H9 (cell line): ENCODE measurements at regions not wholly inside any gene's neighbourhood (a gene's known extent, or its start where the extent isn't known, plus 50 kb on each side); places are given as distances from the start of the nearest gene placed in this dataset.

Experiments
- DNase-seq: peaks from one replicate; pipeline ENCODE4 v3.0.0-alpha.2; 2017
- H2AFZ ChIP-seq: one replicate; pipeline ENCODE4 v1.6.1; 2013; ENCODE audit warnings: mild to moderate bottlenecking, low read length, control low read depth, moderate library complexity
- H2AK5ac ChIP-seq: 2 replicates; pipeline ENCODE4 v1.6.1; 2013; ENCODE audit warnings: low read length, control low read depth, mixed read lengths; ENCODE audit not compliant: insufficient read length
- H2BK120ac ChIP-seq: one replicate; pipeline ENCODE4 v1.6.1; 2013; ENCODE audit warnings: low read depth, mild to moderate bottlenecking, low read length, control low read depth, inconsistent platforms; ENCODE audit not compliant: poor library complexity, severe bottlenecking
- H2BK12ac ChIP-seq: 2 replicates; pipeline ENCODE4 v1.6.1; 2013; ENCODE audit warnings: low read length, control low read depth, mixed read lengths, low read depth; ENCODE audit not compliant: insufficient read length
- H2BK15ac ChIP-seq: 2 replicates; pipeline ENCODE4 v1.6.1; 2013; ENCODE audit warnings: low read depth, low read length, control low read depth
- H2BK20ac ChIP-seq: one replicate; pipeline ENCODE4 v1.6.1; 2013; ENCODE audit warnings: low read depth, mild to moderate bottlenecking, low read length, control low read depth, inconsistent platforms; ENCODE audit not compliant: poor library complexity, severe bottlenecking
- H2BK5ac ChIP-seq: 2 replicates; pipeline ENCODE4 v1.6.1; 2013; ENCODE audit warnings: low read length, control low read depth, mixed read lengths; ENCODE audit not compliant: insufficient read length
- H3K14ac ChIP-seq: 2 replicates; pipeline ENCODE4 v1.6.1; 2013; ENCODE audit warnings: low read length, control low read depth; ENCODE audit not compliant: insufficient read depth
- H3K18ac ChIP-seq: 2 replicates; pipeline ENCODE4 v1.6.1; 2013; ENCODE audit warnings: low read depth, mild to moderate bottlenecking, mixed read lengths, low read length, control low read depth; ENCODE audit not compliant: insufficient read length
- H3K23ac ChIP-seq: 2 replicates; pipeline ENCODE4 v1.6.1; 2013; ENCODE audit warnings: low read length, control low read depth, mixed read lengths, low read depth; ENCODE audit not compliant: insufficient read length
- H3K23me2 ChIP-seq: 2 replicates; pipeline ENCODE4 v1.6.1; 2013; ENCODE audit warnings: low read depth, mild to moderate bottlenecking, mixed read lengths, low read length, control low read depth; ENCODE audit not compliant: insufficient read length, poor library complexity, severe bottlenecking
- H3K27ac ChIP-seq: 2 replicates; pipeline ENCODE4 v1.5.1; 2013; ENCODE audit warnings: low read length, control low read depth, mixed read lengths, low read depth; ENCODE audit not compliant: insufficient read length
- H3K27me3 ChIP-seq: 2 replicates; pipeline ENCODE4 v1.6.1; 2013; ENCODE audit warnings: low read length, control low read depth, inconsistent platforms; ENCODE audit not compliant: insufficient read depth
- H3K4ac ChIP-seq: 2 replicates; pipeline ENCODE4 v1.6.1; 2013; ENCODE audit warnings: low read depth, mild to moderate bottlenecking, control low read depth, inconsistent platforms, low read length, moderate library complexity
- H3K4me1 ChIP-seq: 2 replicates; pipeline ENCODE4 v1.6.1; 2013; ENCODE audit warnings: low read length, control low read depth, inconsistent platforms; ENCODE audit not compliant: insufficient read depth
- H3K4me2 ChIP-seq: 2 replicates; pipeline ENCODE4 v1.6.1; 2013; ENCODE audit warnings: low read length, control low read depth, mixed read lengths; ENCODE audit not compliant: insufficient read length, insufficient read depth
- H3K56ac ChIP-seq: 2 replicates; pipeline ENCODE4 v1.6.1; 2013; ENCODE audit warnings: low read depth, mild to moderate bottlenecking, mixed read lengths, low read length, control low read depth; ENCODE audit not compliant: insufficient read length
- H3K79me1 ChIP-seq: 2 replicates; pipeline ENCODE4 v1.6.1; 2013; ENCODE audit warnings: low read depth, mild to moderate bottlenecking, moderate library complexity, low read length, control low read depth, inconsistent platforms; ENCODE audit not compliant: insufficient read depth, poor library complexity, severe bottlenecking
- H3K79me2 ChIP-seq: 2 replicates; pipeline ENCODE4 v1.6.1; 2013; ENCODE audit warnings: low read length, control low read depth, inconsistent platforms; ENCODE audit not compliant: insufficient read depth
- H3K9ac ChIP-seq: 2 replicates; pipeline ENCODE4 v1.6.1; 2013; ENCODE audit warnings: low read length, control low read depth, mixed read lengths; ENCODE audit not compliant: insufficient read length; ENCODE audit errors: extremely low read depth
- H3K9me3 ChIP-seq: one replicate; pipeline ENCODE4 v1.6.1; 2013; ENCODE audit warnings: low read depth, low read length, inconsistent platforms; ENCODE audit not compliant: control insufficient read depth
- H3T11ph ChIP-seq: one replicate; pipeline ENCODE4 v1.6.1; 2013; ENCODE audit warnings: mild to moderate bottlenecking, low read length, control low read depth, inconsistent platforms
- H4K20me1 ChIP-seq: one replicate; pipeline ENCODE4 v1.6.1; 2013; ENCODE audit not compliant: control insufficient read depth, insufficient read length, insufficient read depth
- H4K5ac ChIP-seq: 2 replicates; pipeline ENCODE4 v1.6.1; 2013; ENCODE audit warnings: low read depth, mild to moderate bottlenecking, mixed read lengths, low read length, control low read depth; ENCODE audit not compliant: insufficient read length
- H4K8ac ChIP-seq: replicated peaks from 2 replicates; pipeline ENCODE4 v1.6.1; 2013; ENCODE audit warnings: low read length, control low read depth, mixed read lengths, low read depth; ENCODE audit not compliant: insufficient read length
- H4K91ac ChIP-seq: 2 replicates; pipeline ENCODE4 v1.6.1; 2013; ENCODE audit warnings: low read depth, mild to moderate bottlenecking, moderate library complexity, mixed read lengths, low read length, control low read depth; ENCODE audit not compliant: insufficient read length
- H3K27ac Mint-ChIP-seq, 3 experiments: 2 replicates in 2 of 3; 3 replicates in 1 of 3; pipeline ENCODE4 v1.8.0; 2020 to 2021; ENCODE audit warnings: mixed read lengths in 3 of 3, mild to moderate bottlenecking in 1 of 3, moderate library complexity in 1 of 3
- H3K27me3 Mint-ChIP-seq: 2 replicates; pipeline ENCODE4 v1.8.0; 2021; ENCODE audit warnings: low read depth, mild to moderate bottlenecking, moderate library complexity, mixed read lengths
- H3K36me3 Mint-ChIP-seq, 3 experiments: 2 replicates in 2 of 3; 3 replicates in 1 of 3; pipeline ENCODE4 v1.8.0; 2020 to 2021; ENCODE audit warnings: low read depth in 3 of 3, mixed read lengths in 3 of 3; ENCODE audit not compliant: insufficient read depth in 1 of 3
- H3K4me1 Mint-ChIP-seq, 2 experiments: 2 replicates each; pipeline ENCODE4 v1.8.0; 2020; ENCODE audit warnings: mixed read lengths in 2 of 2
- H3K4me3 Mint-ChIP-seq, 2 experiments: 2 replicates in 1 of 2; 3 replicates in 1 of 2; pipeline ENCODE4 v1.8.0; 2020 to 2021; ENCODE audit warnings: mild to moderate bottlenecking in 2 of 2, mixed read lengths in 2 of 2, moderate library complexity in 1 of 2
- H3K9me3 Mint-ChIP-seq, 2 experiments: 2 replicates in 1 of 2; 3 replicates in 1 of 2; pipeline ENCODE4 v1.8.0; 2020; ENCODE audit warnings: mild to moderate bottlenecking in 2 of 2, mixed read lengths in 2 of 2, moderate library complexity in 1 of 2
- WGBS: extraction: QIAGEN DNeasy Blood & Tissue Kit; methylation state at CpG from one replicate; pipeline ENCODE4 v1.1.7; 2013; ENCODE audit warnings: missing lambda C conversion rate, low lambda C conversion rate, mixed read lengths; ENCODE audit not compliant: insufficient read length; ENCODE audit errors: extremely low coverage; 5-methylcytosine and 5-hydroxymethylcytosine counted together
- TF ChIP-seq, protein P1 (sequence below): fragments of 200-600 bp; sonication (generic); conservative IDR thresholded peaks from 3 replicates; pipeline ENCODE4 v1.8.0; 2021; ENCODE audit warnings: antibody characterized with exemption, mild to moderate bottlenecking

DNA sequence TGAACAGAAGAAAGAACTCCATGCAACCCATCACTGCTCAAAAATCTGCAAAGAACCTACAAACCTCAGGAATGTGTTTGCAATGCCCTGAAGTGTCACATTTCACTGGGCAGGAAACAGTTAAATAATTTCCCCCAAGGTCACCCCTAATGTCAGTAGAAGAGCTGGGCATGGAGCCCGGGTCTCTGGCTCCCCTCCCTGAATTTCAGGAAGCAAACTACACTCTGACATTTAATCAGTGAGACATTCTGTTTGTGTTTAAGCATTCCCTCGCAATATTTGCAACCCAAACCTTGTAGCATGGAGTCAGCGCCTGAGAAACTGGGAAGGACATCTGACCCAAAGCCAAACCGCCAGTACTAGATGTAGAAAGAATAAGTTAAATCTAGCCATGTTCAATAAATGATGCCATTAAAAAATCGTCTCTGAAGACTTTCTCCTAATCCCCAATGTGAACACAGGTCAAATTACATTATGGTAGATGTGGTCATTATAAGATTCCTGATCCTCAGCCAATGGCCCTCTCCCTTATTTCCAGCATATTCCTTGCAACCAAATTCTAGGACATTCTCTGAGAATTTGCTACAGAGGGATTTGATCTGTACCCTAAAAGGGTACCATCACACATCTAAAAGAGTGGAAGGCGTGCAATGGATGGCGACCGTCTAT, 91.2 kb upstream of the ADTRP start:
- no peaks in the 10 kb centered on the region for H3K27me3 ChIP-seq
- TF ChIP-seq, protein P1, sequence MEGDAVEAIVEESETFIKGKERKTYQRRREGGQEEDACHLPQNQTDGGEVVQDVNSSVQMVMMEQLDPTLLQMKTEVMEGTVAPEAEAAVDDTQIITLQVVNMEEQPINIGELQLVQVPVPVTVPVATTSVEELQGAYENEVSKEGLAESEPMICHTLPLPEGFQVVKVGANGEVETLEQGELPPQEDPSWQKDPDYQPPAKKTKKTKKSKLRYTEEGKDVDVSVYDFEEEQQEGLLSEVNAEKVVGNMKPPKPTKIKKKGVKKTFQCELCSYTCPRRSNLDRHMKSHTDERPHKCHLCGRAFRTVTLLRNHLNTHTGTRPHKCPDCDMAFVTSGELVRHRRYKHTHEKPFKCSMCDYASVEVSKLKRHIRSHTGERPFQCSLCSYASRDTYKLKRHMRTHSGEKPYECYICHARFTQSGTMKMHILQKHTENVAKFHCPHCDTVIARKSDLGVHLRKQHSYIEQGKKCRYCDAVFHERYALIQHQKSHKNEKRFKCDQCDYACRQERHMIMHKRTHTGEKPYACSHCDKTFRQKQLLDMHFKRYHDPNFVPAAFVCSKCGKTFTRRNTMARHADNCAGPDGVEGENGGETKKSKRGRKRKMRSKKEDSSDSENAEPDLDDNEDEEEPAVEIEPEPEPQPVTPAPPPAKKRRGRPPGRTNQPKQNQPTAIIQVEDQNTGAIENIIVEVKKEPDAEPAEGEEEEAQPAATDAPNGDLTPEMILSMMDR, result no peak

More for the DNA sequence above, 91.2 kb upstream of the ADTRP start:
- Histone ChIP-seq H3K79me1 (no peaks in the 10 kb centered on the region), H3K4ac (no peak overlapping the region), H2AFZ (no peak overlapping the region), H3K14ac (no peak overlapping the region), H2BK12ac (no peak overlapping the region), H3K23me2 (no peaks in the 10 kb centered on the region), H3K56ac (no peak overlapping the region), H3K18ac (no peak overlapping the region), H2AK5ac (no peak overlapping the region), H2BK20ac (no peak overlapping the region), H2BK120ac (no peak overlapping the region), H4K91ac (no peak overlapping the region), H3K23ac (no peak overlapping the region), H4K5ac (no peak overlapping the region), H3K9me3 (no peaks in the 10 kb centered on the region), H3K4me1 (no peaks in the 10 kb centered on the region), H3K27ac (no peak overlapping the region), H3K9ac (no peak overlapping the region), H2BK5ac (no peak overlapping the region), H4K8ac (no peak overlapping the region), H4K20me1 (no peaks in the 10 kb centered on the region), H3K4me2 (no peak overlapping the region), H3T11ph (no peak overlapping the region), H2BK15ac (no peak overlapping the region), H3K79me2 (no peaks in the 10 kb centered on the region)
- DNase-seq, result no peak
- Mint-ChIP-seq H3K9me3 (peaks cover 3 to 10% of the 10 kb centered on the region in 2 experiments; a peak in 4 of 5 replicates), H3K4me3 (no peak overlapping the region), H3K27me3 (no peaks in the 10 kb centered on the region), H3K36me3 (no peaks in the 10 kb centered on the region; a peak in 2 of 7 replicates), H3K4me1 (no peaks in the 10 kb centered on the region), H3K27ac (no peak overlapping the region)
- no CpG with 5 or more reads among the region's 8 CpGs for WGBS
